K562 (cell line): ENCODE measurements at regions not wholly inside any gene's neighbourhood (a gene's known extent, or its start where the extent isn't known, plus 50 kb on each side); places are given as distances from the start of the nearest gene placed in this dataset.

Experiments used
- MCM2 ChIP-seq: fragments of 450-650 bp; IDR thresholded peaks from 2 replicates; pipeline ENCODE4 v1.6.1; 2017; ENCODE audit warnings: low read depth, mild to moderate bottlenecking
- MTA2 ChIP-seq: fragments of 450-650 bp; IDR thresholded peaks from 2 replicates; pipeline ENCODE4 v1.6.1; 2016; ENCODE audit warnings: low read depth
- ZNF407 ChIP-seq: fragments of 450-650 bp; IDR thresholded peaks from 2 replicates; pipeline ENCODE4 v1.6.1; 2016; ENCODE audit warnings: low read depth

GRCh38 chr14:101369194-101369915 is 191.9 kb upstream of the DIO3 start (continued):
- no peak for TF ChIP-seq MCM2
- TF ChIP-seq ZNF407: no peak
- TF ChIP-seq MTA2: no peak
